ENCODE measurements at regions not wholly inside any gene's neighbourhood (a gene's known extent, or its start where the extent isn't known, plus 50 kb on each side); places are given as distances from the start of the nearest gene placed in this dataset.

DNA sequence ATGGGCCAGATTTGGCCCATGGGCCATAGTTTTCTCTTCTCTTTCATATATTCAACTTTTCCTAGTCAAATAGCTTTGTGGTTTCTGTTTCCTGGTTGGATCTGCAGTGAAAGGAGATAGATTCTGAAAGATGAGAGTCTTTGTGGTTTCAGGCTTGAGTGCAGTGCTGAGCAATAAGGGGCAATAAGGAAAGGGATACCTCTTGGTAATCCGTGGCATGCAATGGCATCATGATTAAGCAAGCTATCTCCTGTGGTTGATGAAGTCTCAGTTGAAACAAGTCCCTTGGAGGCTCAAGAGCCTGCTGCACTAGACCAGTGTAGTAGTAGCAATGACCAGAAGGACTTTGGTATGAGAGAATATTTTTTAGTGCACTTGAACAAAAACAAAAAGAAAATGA is 187.7 kb upstream of the CNTNAP2 start:
- TF ChIP-seq, protein P1, sequence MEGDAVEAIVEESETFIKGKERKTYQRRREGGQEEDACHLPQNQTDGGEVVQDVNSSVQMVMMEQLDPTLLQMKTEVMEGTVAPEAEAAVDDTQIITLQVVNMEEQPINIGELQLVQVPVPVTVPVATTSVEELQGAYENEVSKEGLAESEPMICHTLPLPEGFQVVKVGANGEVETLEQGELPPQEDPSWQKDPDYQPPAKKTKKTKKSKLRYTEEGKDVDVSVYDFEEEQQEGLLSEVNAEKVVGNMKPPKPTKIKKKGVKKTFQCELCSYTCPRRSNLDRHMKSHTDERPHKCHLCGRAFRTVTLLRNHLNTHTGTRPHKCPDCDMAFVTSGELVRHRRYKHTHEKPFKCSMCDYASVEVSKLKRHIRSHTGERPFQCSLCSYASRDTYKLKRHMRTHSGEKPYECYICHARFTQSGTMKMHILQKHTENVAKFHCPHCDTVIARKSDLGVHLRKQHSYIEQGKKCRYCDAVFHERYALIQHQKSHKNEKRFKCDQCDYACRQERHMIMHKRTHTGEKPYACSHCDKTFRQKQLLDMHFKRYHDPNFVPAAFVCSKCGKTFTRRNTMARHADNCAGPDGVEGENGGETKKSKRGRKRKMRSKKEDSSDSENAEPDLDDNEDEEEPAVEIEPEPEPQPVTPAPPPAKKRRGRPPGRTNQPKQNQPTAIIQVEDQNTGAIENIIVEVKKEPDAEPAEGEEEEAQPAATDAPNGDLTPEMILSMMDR (conservative IDR thresholded peaks at IDR 0.05; ENCODE audit: low read length), result no peak
- TF ChIP-seq EZH2phosphoT487 (IDR thresholded peaks at IDR 0.05; ENCODE audit: borderline replicate concordance, low read depth, low read length), result no peak

Data from OCI-LY7 (cell line).